ENCODE measurements at regions not wholly inside any gene's neighbourhood (a gene's known extent, or its start where the extent isn't known, plus 50 kb on each side); places are given as distances from the start of the nearest gene placed in this dataset.

DNA sequence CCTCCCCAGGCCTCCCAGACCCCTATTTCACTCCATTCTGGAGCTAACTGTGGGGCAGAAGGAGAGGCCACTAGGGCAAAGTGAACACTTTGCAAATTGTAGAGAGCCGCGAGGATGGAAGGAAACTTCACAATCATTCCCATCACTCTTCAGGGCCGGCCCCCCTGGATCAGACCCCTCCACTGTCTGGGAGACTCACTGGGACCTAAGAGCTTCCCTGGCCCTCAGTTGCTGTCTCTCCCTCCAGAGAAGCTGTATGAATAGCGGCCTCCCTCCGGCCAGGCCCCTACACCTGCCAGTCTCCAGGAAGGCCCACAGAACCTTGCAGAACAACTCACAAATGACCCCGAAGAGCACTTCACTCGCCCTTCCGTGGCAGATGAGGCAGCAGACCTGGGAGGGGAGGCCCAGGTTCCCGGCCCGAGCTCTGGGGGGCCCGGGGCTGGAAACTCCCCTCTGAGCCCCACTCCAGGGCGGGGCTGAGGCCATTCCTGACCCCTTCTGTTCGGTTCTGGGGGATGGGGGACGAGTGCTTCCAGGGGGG is 141.9 kb upstream of the IER5L start (continued):
- TF ChIP-seq ZNF19 (tag by site-specific recombination; IDR thresholded peaks at IDR 0.05; ENCODE audit: low read depth) (no peak), ZFP3 (tag by site-specific recombination; IDR thresholded peaks at IDR 0.05; ENCODE audit: low read depth) (no peak), ZNF169 (tag by site-specific recombination; IDR thresholded peaks at IDR 0.05) (no peak)
- TF ChIP-seq, protein P1, sequence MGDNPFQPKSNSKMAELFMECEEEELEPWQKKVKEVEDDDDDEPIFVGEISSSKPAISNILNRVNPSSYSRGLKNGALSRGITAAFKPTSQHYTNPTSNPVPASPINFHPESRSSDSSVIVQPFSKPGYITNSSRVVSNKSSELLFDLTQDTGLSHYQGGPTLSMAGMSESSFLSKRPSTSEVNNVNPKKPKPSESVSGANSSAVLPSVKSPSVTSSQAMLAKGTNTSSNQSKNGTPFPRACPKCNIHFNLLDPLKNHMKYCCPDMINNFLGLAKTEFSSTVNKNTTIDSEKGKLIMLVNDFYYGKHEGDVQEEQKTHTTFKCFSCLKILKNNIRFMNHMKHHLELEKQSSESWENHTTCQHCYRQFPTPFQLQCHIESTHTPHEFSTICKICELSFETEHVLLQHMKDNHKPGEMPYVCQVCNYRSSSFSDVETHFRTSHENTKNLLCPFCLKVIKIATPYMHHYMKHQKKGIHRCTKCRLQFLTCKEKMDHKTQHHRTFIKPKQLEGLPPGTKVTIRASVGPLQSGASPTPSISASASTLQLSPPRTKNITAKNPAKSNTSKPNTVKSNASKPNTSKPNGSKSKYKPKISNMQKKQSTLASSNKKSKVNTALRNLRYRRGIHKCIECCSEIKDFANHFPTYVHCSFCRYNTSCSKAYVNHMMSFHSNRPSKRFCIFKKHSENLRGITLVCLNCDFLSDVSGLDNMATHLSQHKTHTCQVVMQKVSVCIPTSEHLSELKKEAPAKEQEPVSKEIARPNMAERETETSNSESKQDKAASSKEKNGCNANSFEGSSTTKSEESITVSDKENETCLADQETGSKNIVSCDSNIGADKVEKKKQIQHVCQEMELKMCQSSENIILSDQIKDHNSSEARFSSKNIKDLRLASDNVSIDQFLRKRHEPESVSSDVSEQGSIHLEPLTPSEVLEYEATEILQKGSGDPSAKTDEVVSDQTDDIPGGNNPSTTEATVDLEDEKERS (tag by site-specific recombination; IDR thresholded peaks at IDR 0.05): no peak
- TF ChIP-seq, protein P2, sequence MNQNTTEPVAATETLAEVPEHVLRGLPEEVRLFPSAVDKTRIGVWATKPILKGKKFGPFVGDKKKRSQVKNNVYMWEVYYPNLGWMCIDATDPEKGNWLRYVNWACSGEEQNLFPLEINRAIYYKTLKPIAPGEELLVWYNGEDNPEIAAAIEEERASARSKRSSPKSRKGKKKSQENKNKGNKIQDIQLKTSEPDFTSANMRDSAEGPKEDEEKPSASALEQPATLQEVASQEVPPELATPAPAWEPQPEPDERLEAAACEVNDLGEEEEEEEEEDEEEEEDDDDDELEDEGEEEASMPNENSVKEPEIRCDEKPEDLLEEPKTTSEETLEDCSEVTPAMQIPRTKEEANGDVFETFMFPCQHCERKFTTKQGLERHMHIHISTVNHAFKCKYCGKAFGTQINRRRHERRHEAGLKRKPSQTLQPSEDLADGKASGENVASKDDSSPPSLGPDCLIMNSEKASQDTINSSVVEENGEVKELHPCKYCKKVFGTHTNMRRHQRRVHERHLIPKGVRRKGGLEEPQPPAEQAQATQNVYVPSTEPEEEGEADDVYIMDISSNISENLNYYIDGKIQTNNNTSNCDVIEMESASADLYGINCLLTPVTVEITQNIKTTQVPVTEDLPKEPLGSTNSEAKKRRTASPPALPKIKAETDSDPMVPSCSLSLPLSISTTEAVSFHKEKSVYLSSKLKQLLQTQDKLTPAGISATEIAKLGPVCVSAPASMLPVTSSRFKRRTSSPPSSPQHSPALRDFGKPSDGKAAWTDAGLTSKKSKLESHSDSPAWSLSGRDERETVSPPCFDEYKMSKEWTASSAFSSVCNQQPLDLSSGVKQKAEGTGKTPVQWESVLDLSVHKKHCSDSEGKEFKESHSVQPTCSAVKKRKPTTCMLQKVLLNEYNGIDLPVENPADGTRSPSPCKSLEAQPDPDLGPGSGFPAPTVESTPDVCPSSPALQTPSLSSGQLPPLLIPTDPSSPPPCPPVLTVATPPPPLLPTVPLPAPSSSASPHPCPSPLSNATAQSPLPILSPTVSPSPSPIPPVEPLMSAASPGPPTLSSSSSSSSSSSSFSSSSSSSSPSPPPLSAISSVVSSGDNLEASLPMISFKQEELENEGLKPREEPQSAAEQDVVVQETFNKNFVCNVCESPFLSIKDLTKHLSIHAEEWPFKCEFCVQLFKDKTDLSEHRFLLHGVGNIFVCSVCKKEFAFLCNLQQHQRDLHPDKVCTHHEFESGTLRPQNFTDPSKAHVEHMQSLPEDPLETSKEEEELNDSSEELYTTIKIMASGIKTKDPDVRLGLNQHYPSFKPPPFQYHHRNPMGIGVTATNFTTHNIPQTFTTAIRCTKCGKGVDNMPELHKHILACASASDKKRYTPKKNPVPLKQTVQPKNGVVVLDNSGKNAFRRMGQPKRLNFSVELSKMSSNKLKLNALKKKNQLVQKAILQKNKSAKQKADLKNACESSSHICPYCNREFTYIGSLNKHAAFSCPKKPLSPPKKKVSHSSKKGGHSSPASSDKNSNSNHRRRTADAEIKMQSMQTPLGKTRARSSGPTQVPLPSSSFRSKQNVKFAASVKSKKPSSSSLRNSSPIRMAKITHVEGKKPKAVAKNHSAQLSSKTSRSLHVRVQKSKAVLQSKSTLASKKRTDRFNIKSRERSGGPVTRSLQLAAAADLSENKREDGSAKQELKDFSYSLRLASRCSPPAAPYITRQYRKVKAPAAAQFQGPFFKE (tag by site-specific recombination; IDR thresholded peaks at IDR 0.05; ENCODE audit: borderline replicate concordance): no peak

DNA sequence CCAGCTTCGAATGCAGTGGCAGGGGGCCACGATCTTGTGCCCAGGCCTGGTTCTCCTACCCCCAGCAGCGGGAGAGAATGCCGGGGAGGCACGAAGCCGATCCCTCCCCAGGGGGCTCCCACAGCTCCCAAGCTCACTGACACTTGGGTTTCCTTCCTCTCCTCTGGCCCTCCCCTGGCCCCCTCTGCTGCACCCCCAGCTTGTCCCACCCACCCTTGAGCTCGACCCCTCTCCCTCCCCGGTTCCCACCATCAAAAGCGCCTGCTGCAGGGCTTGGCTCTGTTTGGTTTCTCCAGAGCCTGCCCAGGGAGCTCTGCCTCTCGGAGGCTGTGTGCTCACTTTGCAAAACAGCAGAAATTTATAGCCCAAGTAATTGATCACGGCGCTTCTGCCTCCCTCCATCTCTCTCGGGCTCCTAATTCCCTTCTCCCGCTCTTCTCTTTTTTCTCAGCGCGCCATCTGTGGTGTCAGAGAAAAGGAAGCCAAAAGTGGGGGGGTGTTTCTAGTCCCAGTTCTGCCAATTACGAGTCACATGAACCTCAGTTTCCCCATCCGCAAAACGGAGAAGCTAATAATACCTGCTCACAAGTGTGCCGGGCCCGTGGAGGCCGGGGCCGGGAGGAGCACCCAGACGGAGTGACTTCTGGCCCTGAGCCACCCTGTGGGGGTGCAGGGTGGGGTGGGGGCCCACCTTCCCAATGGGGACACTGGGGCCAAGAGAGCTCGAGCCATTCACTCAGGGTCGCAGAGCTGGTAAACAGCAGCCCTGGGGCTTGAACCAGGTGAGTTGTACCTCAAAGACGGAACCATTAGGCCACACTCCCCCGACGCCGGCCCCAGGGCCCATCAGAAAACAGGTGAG is 141.2 kb upstream of the IER5L start:
- TF ChIP-seq, protein P3, sequence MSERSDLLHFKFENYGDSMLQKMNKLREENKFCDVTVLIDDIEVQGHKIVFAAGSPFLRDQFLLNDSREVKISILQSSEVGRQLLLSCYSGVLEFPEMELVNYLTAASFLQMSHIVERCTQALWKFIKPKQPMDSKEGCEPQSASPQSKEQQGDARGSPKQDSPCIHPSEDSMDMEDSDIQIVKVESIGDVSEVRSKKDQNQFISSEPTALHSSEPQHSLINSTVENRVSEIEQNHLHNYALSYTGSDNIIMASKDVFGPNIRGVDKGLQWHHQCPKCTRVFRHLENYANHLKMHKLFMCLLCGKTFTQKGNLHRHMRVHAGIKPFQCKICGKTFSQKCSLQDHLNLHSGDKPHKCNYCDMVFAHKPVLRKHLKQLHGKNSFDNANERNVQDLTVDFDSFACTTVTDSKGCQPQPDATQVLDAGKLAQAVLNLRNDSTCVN (tag by site-specific recombination; optimal IDR thresholded peaks at IDR 0.05): no peak
- TF ChIP-seq ZNF610 (tag by site-specific recombination; IDR thresholded peaks at IDR 0.05; ENCODE audit: borderline replicate concordance) (no peak), ZNF560 (tag by site-specific recombination; IDR thresholded peaks at IDR 0.05; ENCODE audit: borderline replicate concordance) (no peak), REPIN1 (tag by site-specific recombination; IDR thresholded peaks at IDR 0.05; ENCODE audit: low read depth) (no peak), ZNF558 (tag by site-specific recombination; IDR thresholded peaks at IDR 0.05) (no peak), ZNF785 (tag by site-specific recombination; IDR thresholded peaks at IDR 0.05) (no peak), ZNF600 (tag by site-specific recombination; IDR thresholded peaks at IDR 0.05) (no peak)
- TF ChIP-seq, protein P4, sequence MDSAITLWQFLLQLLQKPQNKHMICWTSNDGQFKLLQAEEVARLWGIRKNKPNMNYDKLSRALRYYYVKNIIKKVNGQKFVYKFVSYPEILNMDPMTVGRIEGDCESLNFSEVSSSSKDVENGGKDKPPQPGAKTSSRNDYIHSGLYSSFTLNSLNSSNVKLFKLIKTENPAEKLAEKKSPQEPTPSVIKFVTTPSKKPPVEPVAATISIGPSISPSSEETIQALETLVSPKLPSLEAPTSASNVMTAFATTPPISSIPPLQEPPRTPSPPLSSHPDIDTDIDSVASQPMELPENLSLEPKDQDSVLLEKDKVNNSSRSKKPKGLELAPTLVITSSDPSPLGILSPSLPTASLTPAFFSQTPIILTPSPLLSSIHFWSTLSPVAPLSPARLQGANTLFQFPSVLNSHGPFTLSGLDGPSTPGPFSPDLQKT (IDR thresholded peaks at IDR 0.05; ENCODE audit: borderline replicate concordance, low read depth, low read length): no peak

More for the DNA sequence above, 141.2 kb upstream of the IER5L start:
- H3K27ac ChIP-seq (ENCODE audit: extremely low read depth, low read depth, low read length): no peak overlapping the region
- H3K4me3 ChIP-seq (ENCODE audit: low read depth, low read length): no peak overlapping the region
- peaks cover 2% of the 10 kb centered on the region for H3K4me1 ChIP-seq (ENCODE audit: control insufficient read depth, insufficient read depth, low read length)
- no peaks in the 10 kb centered on the region for H3K36me3 ChIP-seq (ENCODE audit: control insufficient read depth in 2 of 2, insufficient read depth in 1 of 2, low read length in 2 of 2)
- POLR2A ChIA-PET: interaction anchor here (0.5 to 1.0 kb wide), 3 partner anchors 42 to 1030 kb away, joined by 3 to 7 read pairs (median 4); partner anchors contain the start of gene IER5L
- no peaks in the 10 kb centered on the region for H3K9me3 ChIP-seq (ENCODE audit: control insufficient read depth, insufficient read depth, low read depth, low read length)
- CTCF ChIA-PET: interaction anchor here (0.7 kb wide), 1 partner anchor 1551 kb away, joined by 3 read pairs; no protein-coding TSS in a partner anchor
